Esophagus muscularis mucosa (tissue), 4 donors: ENCODE measurements at regions not wholly inside any gene's neighbourhood (a gene's known extent, or its start where the extent isn't known, plus 50 kb on each side); places are given as distances from the start of the nearest gene placed in this dataset.

Experiments used
- DNase-seq: peaks from one replicate; pipeline ENCODE4 v3.0.0-alpha.2; 2017; ENCODE audit errors: extremely low spot score
- H3K27ac ChIP-seq, 4 donors: fragments of 200-600 bp; sonication (generic); replicated peaks in 1 of 4; 1 replicate in 3 of 4; 2 replicates in 1 of 4; pipeline ENCODE4 v1.5.1; 2016 to 2019; ENCODE audit warnings: mild to moderate bottlenecking in 1 of 4
- H3K27me3 ChIP-seq, 4 donors: fragments of 200-600 bp; sonication (generic); one replicate each; pipeline versions ENCODE4 v1.5.1 to v1.6.0; 2016 to 2019
- H3K36me3 ChIP-seq, 4 donors: fragments of 200-600 bp; sonication (generic); one replicate each; pipeline ENCODE4 v1.5.1; 2016 to 2019
- H3K4me1 ChIP-seq, 4 donors: fragments of 200-600 bp; sonication (generic); one replicate each; pipeline ENCODE4 v1.5.1; 2016 to 2019
- H3K4me3 ChIP-seq, 4 donors: fragments of 200-600 bp; sonication (generic); 1 replicate in 2 of 4; 2 replicates in 2 of 4; pipeline ENCODE4 v1.5.1; 2016 to 2019; ENCODE audit warnings: mild to moderate bottlenecking in 4 of 4, moderate library complexity in 1 of 4
- H3K9me3 ChIP-seq, 4 donors: fragments of 200-600 bp; sonication (generic); 1 replicate in 3 of 4; 2 replicates in 1 of 4; pipeline ENCODE4 v1.5.1; 2016 to 2019
- EP300 ChIP-seq: sonication (generic); formaldehyde crosslinking; IDR thresholded peaks from one replicate; pipeline ENCODE4 v1.6.1; 2017; ENCODE audit warnings: antibody characterized with exemption
- POLR2A ChIP-seq: fragments of 450-650 bp; IDR thresholded peaks from one replicate; pipeline ENCODE4 v1.6.1; 2017; ENCODE audit warnings: antibody characterized with exemption, moderate library complexity, mild to moderate bottlenecking, low read depth
- POLR2AphosphoS5 ChIP-seq, 2 donors: sonication (generic); formaldehyde crosslinking; IDR thresholded peaks; one replicate each; pipeline ENCODE4 v1.6.1; 2017; ENCODE audit warnings: antibody characterized with exemption in 2 of 2
- WGBS: methylation state at CpG from one replicate; pipeline ENCODE4 v1.1.5; 2018; 5-methylcytosine and 5-hydroxymethylcytosine counted together
- intact Hi-C: fragments of 100-400 bp; cut with DNase I; formaldehyde crosslinking; loops from one replicate; pipeline ENCODE4 v1.15.1; 2023
- TF ChIP-seq, protein P1 (sequence below), 3 experiments: fragments of 200-600 bp in 2 of 3; fragments of 450-650 bp in 1 of 3; sonication (generic) in 2 of 3; IDR thresholded peaks; one replicate each; pipeline ENCODE4 v1.5.1; 2017 to 2019; ENCODE audit warnings: antibody characterized with exemption in 3 of 3, mild to moderate bottlenecking in 2 of 3, moderate library complexity in 1 of 3

DNA sequence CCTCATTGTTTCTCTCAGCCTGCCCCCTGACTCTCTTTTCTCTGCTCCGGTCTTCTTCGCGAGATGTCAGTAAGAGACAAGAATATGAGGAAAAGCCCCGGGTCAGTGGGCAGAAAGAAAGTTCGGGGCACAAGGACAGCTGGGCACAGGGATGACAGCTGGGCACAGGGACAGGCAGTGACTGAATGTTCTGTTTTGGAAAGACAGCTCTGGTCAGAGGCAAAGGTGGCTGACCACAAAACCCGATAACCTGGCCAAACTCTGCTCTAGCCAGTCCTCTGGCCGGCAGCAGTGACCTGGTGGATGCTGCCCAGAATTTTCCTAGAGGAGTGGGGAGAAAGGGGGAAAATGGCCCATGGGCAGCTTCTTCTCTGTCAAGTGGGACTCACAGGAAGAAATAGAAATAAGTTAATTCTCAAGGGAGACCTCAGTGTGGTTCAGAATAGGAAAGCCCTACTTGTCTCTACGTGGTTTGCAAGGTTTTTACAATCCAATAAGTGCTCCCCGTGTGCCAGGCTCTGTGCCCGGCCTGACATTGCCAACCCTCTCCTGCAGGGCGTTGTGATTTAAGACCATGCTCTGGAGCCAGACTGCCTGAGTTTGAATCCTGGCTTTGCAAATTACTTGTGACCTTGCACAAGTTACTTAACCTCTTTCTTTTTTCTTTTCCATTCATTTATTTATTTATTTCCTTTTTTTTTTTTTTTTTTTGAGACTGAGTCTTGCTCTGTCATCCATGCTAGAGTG, 110.6 kb upstream of the ZNF716 start:
- WGBS, result 54% methylated on average over 11 of the region's 11 CpGs
- H3K27me3 ChIP-seq, result no peaks in the 10 kb centered on the region
- H3K27ac ChIP-seq, result no peak overlapping the region
- no peak for DNase-seq
- H3K4me1 ChIP-seq, result no peaks in the 10 kb centered on the region
- no peak overlapping the region for H3K4me3 ChIP-seq
- intact Hi-C loops, result no loop called here
- H3K9me3 ChIP-seq, result no peaks in the 10 kb centered on the region
- H3K36me3 ChIP-seq, result no peaks in the 10 kb centered on the region
- TF ChIP-seq POLR2A (no peak), EP300 (no peak), POLR2AphosphoS5 (IDR thresholded peaks at IDR 0.05) (no peak)
- TF ChIP-seq, protein P1, sequence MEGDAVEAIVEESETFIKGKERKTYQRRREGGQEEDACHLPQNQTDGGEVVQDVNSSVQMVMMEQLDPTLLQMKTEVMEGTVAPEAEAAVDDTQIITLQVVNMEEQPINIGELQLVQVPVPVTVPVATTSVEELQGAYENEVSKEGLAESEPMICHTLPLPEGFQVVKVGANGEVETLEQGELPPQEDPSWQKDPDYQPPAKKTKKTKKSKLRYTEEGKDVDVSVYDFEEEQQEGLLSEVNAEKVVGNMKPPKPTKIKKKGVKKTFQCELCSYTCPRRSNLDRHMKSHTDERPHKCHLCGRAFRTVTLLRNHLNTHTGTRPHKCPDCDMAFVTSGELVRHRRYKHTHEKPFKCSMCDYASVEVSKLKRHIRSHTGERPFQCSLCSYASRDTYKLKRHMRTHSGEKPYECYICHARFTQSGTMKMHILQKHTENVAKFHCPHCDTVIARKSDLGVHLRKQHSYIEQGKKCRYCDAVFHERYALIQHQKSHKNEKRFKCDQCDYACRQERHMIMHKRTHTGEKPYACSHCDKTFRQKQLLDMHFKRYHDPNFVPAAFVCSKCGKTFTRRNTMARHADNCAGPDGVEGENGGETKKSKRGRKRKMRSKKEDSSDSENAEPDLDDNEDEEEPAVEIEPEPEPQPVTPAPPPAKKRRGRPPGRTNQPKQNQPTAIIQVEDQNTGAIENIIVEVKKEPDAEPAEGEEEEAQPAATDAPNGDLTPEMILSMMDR (IDR thresholded peaks at IDR 0.05), result no peak

DNA sequence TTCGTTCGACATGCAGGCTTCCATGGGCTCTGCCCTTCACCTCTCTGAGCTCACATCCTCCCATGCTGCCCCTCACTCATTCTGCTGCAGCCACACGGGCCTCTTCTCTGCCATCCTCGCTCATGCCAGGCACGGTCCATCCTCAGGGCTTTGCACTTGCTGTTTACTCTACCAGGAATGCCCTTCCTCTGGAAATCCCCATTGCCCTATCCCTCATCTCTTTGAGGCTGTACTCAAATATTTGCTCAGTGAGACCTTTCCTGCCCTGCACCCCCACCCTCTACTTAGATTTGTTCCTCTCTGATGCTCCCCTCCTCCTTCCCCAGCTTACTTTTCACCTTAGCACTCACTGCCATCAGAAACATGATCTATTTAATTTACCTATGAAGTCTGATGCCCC, 107.0 kb upstream of the ZNF716 start:
- H3K27ac ChIP-seq, result no peak overlapping the region

DNA sequence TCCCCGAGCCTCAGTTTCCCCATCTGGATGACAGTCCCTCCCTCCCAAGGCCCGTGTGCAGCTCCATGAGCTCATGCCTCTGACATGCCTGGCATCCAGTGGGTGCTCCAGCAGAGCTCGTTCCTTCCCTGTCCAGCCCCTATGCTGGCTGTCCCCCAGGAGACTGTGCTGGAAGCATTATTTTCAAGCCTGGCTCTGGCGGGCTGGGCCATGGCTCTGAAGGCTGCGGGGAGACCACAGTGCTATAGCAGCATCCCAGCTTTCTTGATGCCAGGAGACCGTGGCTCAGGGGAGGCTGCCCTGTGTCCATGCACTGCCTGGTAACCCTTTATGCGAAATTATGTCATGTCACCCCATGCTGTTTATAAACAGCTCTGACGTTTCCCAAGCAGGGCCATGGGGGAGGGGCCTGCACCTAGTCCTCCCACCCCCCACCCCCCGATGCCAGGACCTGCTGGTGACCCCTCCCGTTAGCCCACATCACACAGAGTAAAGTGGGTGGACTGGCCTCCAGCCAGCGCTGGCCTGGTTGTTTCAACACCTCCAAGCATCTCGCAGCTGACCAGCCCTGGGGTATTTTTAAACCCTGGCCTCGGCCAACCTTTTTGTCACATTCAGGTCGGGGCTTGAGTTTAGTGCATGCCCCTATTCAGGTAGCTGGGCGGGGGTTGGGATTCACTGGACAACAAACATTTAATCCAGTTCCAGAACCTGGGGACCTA, 105.9 kb upstream of the ZNF716 start:
- Histone ChIP-seq H3K27ac (no peak overlapping the region), H3K9me3 (no peaks in the 10 kb centered on the region), H3K4me3 (no peak overlapping the region), H3K4me1 (no peaks in the 10 kb centered on the region), H3K27me3 (no peaks in the 10 kb centered on the region), H3K36me3 (no peaks in the 10 kb centered on the region)
- TF ChIP-seq POLR2A (no peak), POLR2AphosphoS5 (IDR thresholded peaks at IDR 0.05) (no peak), EP300 (no peak)
- TF ChIP-seq, protein P1 (IDR thresholded peaks at IDR 0.05), result no peak
- WGBS, result 70% methylated on average over 11 of the region's 15 CpGs
- no peak for DNase-seq
- intact Hi-C loops, result no loop called here

More for the DNA sequence above, 107.0 kb upstream of the ZNF716 start:
- TF ChIP-seq POLR2A, result no peak
- H3K36me3 ChIP-seq, result no peaks in the 10 kb centered on the region
- intact Hi-C loops, result no loop called here
- H3K4me3 ChIP-seq, result no peak overlapping the region
- H3K4me1 ChIP-seq, result no peaks in the 10 kb centered on the region
- no peaks in the 10 kb centered on the region for H3K9me3 ChIP-seq
- no peaks in the 10 kb centered on the region for H3K27me3 ChIP-seq
- WGBS, result 87% methylated on average over 5 of the region's 5 CpGs
- DNase-seq, result no peak

DNA sequence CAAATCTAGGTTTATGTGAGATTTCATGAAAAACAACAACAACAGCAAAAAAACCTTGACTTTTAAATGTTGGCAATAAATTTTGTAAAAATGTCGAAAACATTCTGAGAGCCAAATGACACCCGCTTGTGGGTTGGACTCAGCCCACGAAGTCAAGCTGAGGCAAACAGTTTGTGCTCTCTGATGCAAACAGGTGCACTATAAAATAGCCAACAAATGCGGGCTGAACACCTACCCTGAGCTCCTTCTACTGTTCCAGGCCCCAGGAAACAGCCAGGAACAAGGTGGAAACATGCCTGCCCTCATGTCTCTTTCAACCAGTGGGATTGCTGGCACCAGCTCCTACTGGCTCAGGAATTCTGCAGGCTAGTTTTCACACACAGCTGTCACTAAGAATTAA, 105.0 kb upstream of the ZNF716 start:
- DNase-seq, result no peak
- 60% methylated on average over 4 of the region's 4 CpGs for WGBS
- Histone ChIP-seq H3K4me3 (no peak overlapping the region), H3K27ac (no peak overlapping the region), H3K27me3 (no peaks in the 10 kb centered on the region), H3K4me1 (peaks cover 0 to 5% (median 0%) of the 10 kb centered on the region in 4 donors), H3K9me3 (no peaks in the 10 kb centered on the region), H3K36me3 (no peaks in the 10 kb centered on the region)
- TF ChIP-seq EP300 (no peak), POLR2A (no peak)
- intact Hi-C loops, result no loop called here

DNA sequence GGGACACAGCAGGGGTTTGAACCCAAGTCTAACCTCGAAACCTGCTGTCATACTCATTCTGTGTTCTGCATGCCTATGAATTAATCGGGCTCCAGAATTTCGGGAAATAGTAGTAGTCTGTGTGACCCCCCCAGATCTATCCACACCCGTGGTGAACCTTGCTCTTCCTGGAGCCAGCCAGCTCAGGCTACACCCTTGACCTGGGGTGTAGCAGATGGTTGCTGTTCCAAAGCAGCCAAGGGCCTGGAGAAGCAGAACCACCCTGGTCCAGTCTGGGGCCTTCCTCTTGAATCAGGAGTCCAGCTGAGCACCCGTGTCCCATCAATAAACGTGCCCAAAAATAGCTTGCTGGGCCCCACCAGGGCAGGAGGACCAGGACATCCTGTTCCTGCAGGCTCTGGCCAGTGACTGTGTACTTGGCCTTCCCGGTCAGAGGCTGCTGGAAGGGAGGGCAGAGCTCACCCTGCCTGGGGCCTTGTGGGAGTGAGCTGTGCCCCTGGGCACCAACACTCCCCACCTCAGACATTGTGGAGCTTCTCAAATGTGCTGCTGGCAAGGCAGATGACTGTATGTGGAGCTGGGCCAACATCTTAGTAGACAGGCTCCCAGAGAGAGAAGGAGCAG, 101.2 kb upstream of the ZNF716 start:
- DNase-seq, result no peak
- TF ChIP-seq, protein P1 (IDR thresholded peaks at IDR 0.05), result no peak
- no peak for TF ChIP-seq POLR2A
- no peak for TF ChIP-seq POLR2AphosphoS5 (IDR thresholded peaks at IDR 0.05)
- TF ChIP-seq EP300, result no peak
- H3K4me3 ChIP-seq, result no peak overlapping the region
- whole genome bisulfite sequencing, result 80% methylated on average over 2 of the region's 7 CpGs
- no peak overlapping the region for H3K27ac ChIP-seq
- no peaks in the 10 kb centered on the region for H3K36me3 ChIP-seq
- peaks cover 0 to 5% (median 0%) of the 10 kb centered on the region in 4 donors for H3K4me1 ChIP-seq
- no peaks in the 10 kb centered on the region for H3K9me3 ChIP-seq
- no peaks in the 10 kb centered on the region for H3K27me3 ChIP-seq
- intact Hi-C loops, result no loop called here
